ENCODE measurements at regions not wholly inside any gene's neighbourhood (a gene's known extent, or its start where the extent isn't known, plus 50 kb on each side); places are given as distances from the start of the nearest gene placed in this dataset.
"Not testable (repeated sequence)": the region's sequence is repeated elsewhere in the genome, so short reads cannot be mapped to it uniquely, and the experiment has no call there.

- in situ Hi-C loops (cut with MboI; ENCODE audit: low sequenced_read_pairs): no loop called here
These were observed 191.8 kb downstream of the C12orf75 start for GRCh38 chr12:105522166-105522825.

GRCh38 chr12:105523164-105524057 is 192.9 kb downstream of the C12orf75 start:
- in situ Hi-C loops (cut with MboI; ENCODE audit: low sequenced_read_pairs): no loop called here

- in situ Hi-C loops (cut with MboI; ENCODE audit: low sequenced_read_pairs): no loop called here
These were observed 194.5 kb downstream of the C12orf75 start for GRCh38 chr12:105524961-105525360.

- in situ Hi-C loops (cut with MboI; ENCODE audit: low sequenced_read_pairs): no loop called here
These were observed 203.6 kb downstream of the C12orf75 start for GRCh38 chr12:105534068-105534467.

- in situ Hi-C loops (cut with MboI; ENCODE audit: low sequenced_read_pairs): not testable (repeated sequence)
These were observed 204.5 kb downstream of the C12orf75 start for GRCh38 chr12:105535033-105535432.

- in situ Hi-C loops (cut with MboI; ENCODE audit: low sequenced_read_pairs): no loop called here
These were observed 208.4 kb downstream of the C12orf75 start for GRCh38 chr12:105538880-105539279.

GRCh38 chr12:105539735-105540134 is 209.2 kb downstream of the C12orf75 start:
- in situ Hi-C loops (cut with MboI; ENCODE audit: low sequenced_read_pairs): no loop called here

- in situ Hi-C loops (cut with MboI; ENCODE audit: low sequenced_read_pairs): no loop called here
These were observed 217.3 kb downstream of the C12orf75 start for GRCh38 chr12:105547786-105548185.

- in situ Hi-C loops (cut with MboI; ENCODE audit: low sequenced_read_pairs): no loop called here
These were observed 218.1 kb downstream of the C12orf75 start for GRCh38 chr12:105548626-105549025.

GRCh38 chr12:105552056-105552455 is 221.6 kb downstream of the C12orf75 start:
- in situ Hi-C loops (cut with MboI; ENCODE audit: low sequenced_read_pairs): no loop called here

GRCh38 chr12:105554223-105554678 is 223.8 kb downstream of the C12orf75 start:
- in situ Hi-C loops (cut with MboI; ENCODE audit: low sequenced_read_pairs): no loop called here

GRCh38 chr12:105554856-105555255 is 224.4 kb downstream of the C12orf75 start:
- in situ Hi-C loops (cut with MboI; ENCODE audit: low sequenced_read_pairs): no loop called here

GRCh38 chr12:105555556-105556295 is 225.2 kb downstream of the C12orf75 start:
- in situ Hi-C loops (cut with MboI; ENCODE audit: low sequenced_read_pairs): no loop called here

- in situ Hi-C loops (cut with MboI; ENCODE audit: low sequenced_read_pairs): no loop called here
These were observed 228.8 kb downstream of the C12orf75 start for GRCh38 chr12:105559310-105559709.

- in situ Hi-C loops (cut with MboI; ENCODE audit: low sequenced_read_pairs): no loop called here
These were observed 231.2 kb downstream of the C12orf75 start for GRCh38 chr12:105561546-105562198.

GRCh38 chr12:105562199-105562971 is 231.9 kb downstream of the C12orf75 start:
- in situ Hi-C loops (cut with MboI; ENCODE audit: low sequenced_read_pairs): no loop called here

GRCh38 chr12:105567061-105567460 is 236.6 kb downstream of the C12orf75 start:
- in situ Hi-C loops (cut with MboI; ENCODE audit: low sequenced_read_pairs): no loop called here

- in situ Hi-C loops (cut with MboI; ENCODE audit: low sequenced_read_pairs): no loop called here
These were observed 239.4 kb downstream of the C12orf75 start for GRCh38 chr12:105569886-105570285.

- in situ Hi-C loops (cut with MboI; ENCODE audit: low sequenced_read_pairs): no loop called here
These were observed 240.5 kb downstream of the C12orf75 start for GRCh38 chr12:105570944-105571343.

- in situ Hi-C loops (cut with MboI; ENCODE audit: low sequenced_read_pairs): no loop called here
These were observed 243.1 kb downstream of the C12orf75 start for GRCh38 chr12:105573574-105573973.

Data from HL-60/S4 treated with phorbol 12-myristate 13-acetate at 8.2 ng/mL for 4 days and 3 days (cell line).